WTC11 (cell line): ENCODE measurements at regions not wholly inside any gene's neighbourhood (a gene's known extent, or its start where the extent isn't known, plus 50 kb on each side); places are given as distances from the start of the nearest gene placed in this dataset.

Experiments
- ATAC-seq: fragments of 200-7000 bp; cut with Tn5 transposase; 2 replicates; pipeline ENCODE4 v1.10.0; 2021; ENCODE audit warnings: mild to moderate bottlenecking, moderate library complexity
- CTCF ChIA-PET: fragments of 300-600 bp; sonication (Branson Sonifier 250); formaldehyde crosslinking; loops from one replicate; lab custom pipeline; 2021; ENCODE audit warnings: antibody characterized with exemption; lab: Charles Lee
- POLR2A ChIA-PET: fragments of 350-600 bp; sonication (Branson Sonifier 250); formaldehyde crosslinking; loops from one replicate; lab custom pipeline; 2021; ENCODE audit warnings: antibody characterized with exemption; lab: Charles Lee
- DNase-seq: peaks from one replicate; pipeline ENCODE4 v3.0.0; 2021; ENCODE audit warnings: low spot score
- H3K27ac Mint-ChIP-seq: 2 replicates; pipeline ENCODE4 v1.8.0; 2021; ENCODE audit warnings: mixed read lengths
- H3K27me3 Mint-ChIP-seq: 2 replicates; pipeline ENCODE4 v1.8.0; 2021; ENCODE audit warnings: low read depth, mild to moderate bottlenecking, moderate library complexity, mixed read lengths
- H3K36me3 Mint-ChIP-seq: 2 replicates; pipeline ENCODE4 v1.8.0; 2021; ENCODE audit warnings: mixed read lengths
- H3K4me1 Mint-ChIP-seq: 2 replicates; pipeline ENCODE4 v1.8.0; 2022; ENCODE audit warnings: mixed read lengths
- H3K4me3 Mint-ChIP-seq: 2 replicates; pipeline ENCODE4 v1.8.0; 2021; ENCODE audit warnings: mild to moderate bottlenecking, moderate library complexity, mixed read lengths
- H3K9me3 Mint-ChIP-seq: 2 replicates; pipeline ENCODE4 v1.8.0; 2021; ENCODE audit warnings: mixed read lengths
- ATF1 ChIP-seq: sonication (generic); formaldehyde crosslinking; IDR thresholded peaks from 2 replicates; pipeline ENCODE4 v1.8.1; 2023; ENCODE audit warnings: mild to moderate bottlenecking, moderate library complexity, missing genetic modification reagents
- CREB1 ChIP-seq: sonication (generic); formaldehyde crosslinking; IDR thresholded peaks from 2 replicates; pipeline ENCODE4 v1.8.0; 2023; ENCODE audit warnings: mild to moderate bottlenecking, missing genetic modification reagents
- CTCF ChIP-seq: fragments of 200-600 bp; IDR thresholded peaks from 2 replicates; pipeline ENCODE4 v1.8.0; 2022; ENCODE audit warnings: antibody characterized with exemption
- E2F1 ChIP-seq: sonication (generic); formaldehyde crosslinking; IDR thresholded peaks from 2 replicates; pipeline ENCODE4 v1.8.0; 2022; ENCODE audit warnings: mild to moderate bottlenecking, missing genetic modification reagents
- GTF2I ChIP-seq: fragments of 250-450 bp; sonication (Bioruptor Pico); conservative IDR thresholded peaks from 2 replicates; pipeline ENCODE4 v1.4.0; 2021; ENCODE audit warnings: mild to moderate bottlenecking
- IRF2 ChIP-seq: sonication (generic); formaldehyde crosslinking; IDR thresholded peaks from 2 replicates; pipeline ENCODE4 v1.8.0; 2022; ENCODE audit warnings: low read depth, missing genetic modification reagents, borderline replicate concordance
- NFATC4 ChIP-seq: fragments of 250-450 bp; sonication (Bioruptor Pico); IDR thresholded peaks from 2 replicates; pipeline ENCODE4 v1.9.0; 2021; ENCODE audit warnings: mild to moderate bottlenecking
- NFE2L1 ChIP-seq: sonication (generic); formaldehyde crosslinking; IDR thresholded peaks from 2 replicates; pipeline ENCODE4 v1.8.1; 2023; ENCODE audit warnings: missing genetic modification reagents
- NR1H2 ChIP-seq: sonication (generic); formaldehyde crosslinking; IDR thresholded peaks from 2 replicates; pipeline ENCODE4 v1.9.0; 2021; ENCODE audit warnings: mild to moderate bottlenecking, moderate library complexity, missing genetic modification reagents
- NR2C2 ChIP-seq: sonication (generic); formaldehyde crosslinking; IDR thresholded peaks from 2 replicates; pipeline ENCODE4 v1.8.0; 2022; ENCODE audit warnings: mild to moderate bottlenecking, missing genetic modification reagents
- PRDM15 ChIP-seq: sonication (generic); formaldehyde crosslinking; IDR thresholded peaks from 2 replicates; pipeline ENCODE4 v1.8.0; 2022; ENCODE audit warnings: missing genetic modification reagents
- PREB ChIP-seq: sonication (generic); formaldehyde crosslinking; IDR thresholded peaks from 2 replicates; pipeline ENCODE4 v1.8.1; 2022; ENCODE audit warnings: mild to moderate bottlenecking, missing genetic modification reagents, moderate library complexity, borderline replicate concordance
- RELA ChIP-seq: sonication (generic); formaldehyde crosslinking; IDR thresholded peaks from 2 replicates; pipeline ENCODE4 v1.8.1; 2022; ENCODE audit warnings: missing genetic modification reagents, mild to moderate bottlenecking, borderline replicate concordance
- SP1 ChIP-seq: sonication (generic); formaldehyde crosslinking; conservative IDR thresholded peaks from 2 replicates; pipeline ENCODE4 v1.8.1; 2022; ENCODE audit warnings: missing genetic modification reagents
- ZBTB43 ChIP-seq: sonication (generic); formaldehyde crosslinking; IDR thresholded peaks from 2 replicates; pipeline ENCODE4 v1.8.1; 2023; ENCODE audit warnings: mild to moderate bottlenecking, missing genetic modification reagents
- ZNF138 ChIP-seq: sonication (generic); formaldehyde crosslinking; conservative IDR thresholded peaks from 2 replicates; pipeline ENCODE4 v1.8.1; 2022; ENCODE audit warnings: mild to moderate bottlenecking, moderate library complexity, missing genetic modification reagents
- ZNF263 ChIP-seq: sonication (generic); formaldehyde crosslinking; IDR thresholded peaks from 2 replicates; pipeline ENCODE4 v1.8.1; 2022; ENCODE audit warnings: low read depth, mild to moderate bottlenecking, moderate library complexity, missing genetic modification reagents
- ZNF317 ChIP-seq: sonication (generic); formaldehyde crosslinking; IDR thresholded peaks from 2 replicates; pipeline ENCODE4 v1.8.1; 2023; ENCODE audit warnings: low read depth, mild to moderate bottlenecking, moderate library complexity, missing genetic modification reagents, borderline replicate concordance
- TF ChIP-seq, protein P1 (sequence below): fragments of 250-450 bp; sonication (Bioruptor Pico); IDR thresholded peaks from 2 replicates; pipeline ENCODE4 v1.8.0; 2021; ENCODE audit warnings: mild to moderate bottlenecking
- TF ChIP-seq, protein P2 (sequence below): sonication (generic); formaldehyde crosslinking; IDR thresholded peaks from 2 replicates; pipeline ENCODE4 v1.8.0; 2023; ENCODE audit warnings: mild to moderate bottlenecking, missing genetic modification reagents

DNA sequence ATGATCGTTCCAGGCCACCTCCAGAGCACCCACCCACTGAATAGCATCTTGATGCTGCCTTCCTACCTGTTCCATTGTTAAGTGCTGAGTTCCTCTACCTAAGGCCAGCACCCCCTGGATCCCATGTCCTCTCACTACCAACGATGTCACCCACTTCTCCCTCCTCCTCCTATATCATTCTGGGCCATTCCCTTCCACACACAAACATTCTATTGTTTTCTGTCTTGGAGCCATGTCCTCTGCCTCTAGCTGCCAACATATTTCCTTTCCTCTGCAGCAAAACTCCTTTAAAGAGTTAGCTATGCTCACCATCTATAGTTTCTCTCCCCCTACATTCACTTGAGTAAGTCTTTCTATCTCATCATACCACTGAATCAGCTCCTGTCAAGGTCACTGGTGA, 64.0 kb upstream of the ACKR3 start:
- Mint-ChIP-seq H3K36me3 (no peaks in the 10 kb centered on the region), H3K9me3 (no peaks in the 10 kb centered on the region), H3K27me3 (peaks cover 27% of the 10 kb centered on the region), H3K27ac (no peak overlapping the region), H3K4me3 (no peak overlapping the region), H3K4me1 (peaks cover 11% of the 10 kb centered on the region)
- POLR2A ChIA-PET, result no interaction called here
- TF ChIP-seq ZNF138 (CRISPR knock-in tag), result no peak
- no peak for TF ChIP-seq NR1H2 (CRISPR knock-in tag)
- TF ChIP-seq ZNF317 (CRISPR knock-in tag), result no peak
- TF ChIP-seq NFATC4, result no peak
- no peak for TF ChIP-seq PRDM15 (CRISPR knock-in tag)
- TF ChIP-seq NFE2L1 (CRISPR knock-in tag), result no peak
- TF ChIP-seq PREB (CRISPR knock-in tag), result no peak
- no peak for TF ChIP-seq E2F1 (CRISPR knock-in tag)
- TF ChIP-seq ZBTB43 (CRISPR knock-in tag), result no peak
- TF ChIP-seq, protein P1, sequence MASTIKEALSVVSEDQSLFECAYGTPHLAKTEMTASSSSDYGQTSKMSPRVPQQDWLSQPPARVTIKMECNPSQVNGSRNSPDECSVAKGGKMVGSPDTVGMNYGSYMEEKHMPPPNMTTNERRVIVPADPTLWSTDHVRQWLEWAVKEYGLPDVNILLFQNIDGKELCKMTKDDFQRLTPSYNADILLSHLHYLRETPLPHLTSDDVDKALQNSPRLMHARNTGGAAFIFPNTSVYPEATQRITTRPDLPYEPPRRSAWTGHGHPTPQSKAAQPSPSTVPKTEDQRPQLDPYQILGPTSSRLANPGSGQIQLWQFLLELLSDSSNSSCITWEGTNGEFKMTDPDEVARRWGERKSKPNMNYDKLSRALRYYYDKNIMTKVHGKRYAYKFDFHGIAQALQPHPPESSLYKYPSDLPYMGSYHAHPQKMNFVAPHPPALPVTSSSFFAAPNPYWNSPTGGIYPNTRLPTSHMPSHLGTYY, result no peak
- DNase-seq (no peak), ATAC-seq (no peak)
- CTCF ChIA-PET, result no interaction called here

DNA sequence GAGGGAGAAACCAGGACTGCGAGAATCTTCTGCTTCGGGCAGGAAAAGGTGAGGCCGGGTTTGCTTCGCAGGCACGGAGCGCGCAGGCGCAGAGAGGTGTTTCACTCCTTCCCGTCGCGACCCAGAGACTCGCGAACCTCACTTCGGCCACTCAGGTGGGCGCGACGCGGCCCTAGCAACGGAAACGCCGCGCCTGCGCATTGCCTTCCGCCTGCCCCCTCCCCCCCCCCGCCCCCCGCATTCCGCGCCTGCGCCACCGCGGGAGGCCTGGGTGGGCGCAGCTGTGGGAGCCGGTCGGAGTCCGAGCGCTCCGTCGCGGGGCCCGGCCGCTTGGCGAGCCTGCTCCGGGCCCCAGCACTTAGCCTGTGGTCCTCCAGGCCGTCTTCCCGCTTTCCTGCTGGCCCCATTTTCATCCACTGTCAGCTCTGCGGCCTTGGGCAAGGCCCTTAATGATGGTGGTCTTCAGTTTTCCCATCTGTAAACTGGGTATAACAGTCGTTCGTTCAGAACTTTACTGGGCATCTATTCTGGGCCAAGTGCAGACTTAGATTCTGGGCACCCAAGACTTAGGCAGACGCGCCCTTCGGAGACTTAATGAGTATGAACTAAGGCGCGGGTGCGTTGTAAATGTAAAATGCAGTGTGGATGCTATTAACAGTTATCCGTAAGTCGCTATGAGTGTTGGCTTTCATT, 62.1 kb upstream of the ACKR3 start:
- H3K27ac Mint-ChIP-seq, result no peak overlapping the region
- POLR2A ChIA-PET, result no interaction called here
- H3K27me3 Mint-ChIP-seq, result peaks cover 27% of the 10 kb centered on the region
- CTCF ChIA-PET, result interaction anchor here (1.4 kb wide), 1 partner anchor 62 kb away, joined by 5 read pairs; the partner anchor contains the start of gene ACKR3
- no peaks in the 10 kb centered on the region for H3K36me3 Mint-ChIP-seq
- TF ChIP-seq ZNF263 (CRISPR knock-in tag) (no peak), CTCF (no peak), CREB1 (CRISPR knock-in tag) (no peak), IRF2 (no peak), NR1H2 (CRISPR knock-in tag) (no peak), ATF1 (CRISPR knock-in tag) (no peak), GTF2I (CRISPR knock-in tag) (peak; percentile 78; the same call in 1 of the 2 replicates), RELA (CRISPR knock-in tag) (no peak), NR2C2 (CRISPR knock-in tag) (no peak), SP1 (0 out of 2 replicates have a peak, but pooled peaks have one; percentile 25)
- TF ChIP-seq, protein P2, sequence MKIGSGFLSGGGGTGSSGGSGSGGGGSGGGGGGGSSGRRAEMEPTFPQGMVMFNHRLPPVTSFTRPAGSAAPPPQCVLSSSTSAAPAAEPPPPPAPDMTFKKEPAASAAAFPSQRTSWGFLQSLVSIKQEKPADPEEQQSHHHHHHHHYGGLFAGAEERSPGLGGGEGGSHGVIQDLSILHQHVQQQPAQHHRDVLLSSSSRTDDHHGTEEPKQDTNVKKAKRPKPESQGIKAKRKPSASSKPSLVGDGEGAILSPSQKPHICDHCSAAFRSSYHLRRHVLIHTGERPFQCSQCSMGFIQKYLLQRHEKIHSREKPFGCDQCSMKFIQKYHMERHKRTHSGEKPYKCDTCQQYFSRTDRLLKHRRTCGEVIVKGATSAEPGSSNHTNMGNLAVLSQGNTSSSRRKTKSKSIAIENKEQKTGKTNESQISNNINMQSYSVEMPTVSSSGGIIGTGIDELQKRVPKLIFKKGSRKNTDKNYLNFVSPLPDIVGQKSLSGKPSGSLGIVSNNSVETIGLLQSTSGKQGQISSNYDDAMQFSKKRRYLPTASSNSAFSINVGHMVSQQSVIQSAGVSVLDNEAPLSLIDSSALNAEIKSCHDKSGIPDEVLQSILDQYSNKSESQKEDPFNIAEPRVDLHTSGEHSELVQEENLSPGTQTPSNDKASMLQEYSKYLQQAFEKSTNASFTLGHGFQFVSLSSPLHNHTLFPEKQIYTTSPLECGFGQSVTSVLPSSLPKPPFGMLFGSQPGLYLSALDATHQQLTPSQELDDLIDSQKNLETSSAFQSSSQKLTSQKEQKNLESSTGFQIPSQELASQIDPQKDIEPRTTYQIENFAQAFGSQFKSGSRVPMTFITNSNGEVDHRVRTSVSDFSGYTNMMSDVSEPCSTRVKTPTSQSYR (CRISPR knock-in tag), result no peak
- TF ChIP-seq, protein P1, result no peak
- TF ChIP-seq, all 79 proteins: peak for 2
- Mint-ChIP-seq H3K9me3 (no peaks in the 10 kb centered on the region), H3K4me3 (peak overlapping the region; percentile 65), H3K4me1 (peaks cover 11% of the 10 kb centered on the region)
- peak; percentile 83 for ATAC-seq
- DNase-seq, result peak; percentile 73
